DND-41 (cell line): ENCODE measurements at regions not wholly inside any gene's neighbourhood (a gene's known extent, or its start where the extent isn't known, plus 50 kb on each side); places are given as distances from the start of the nearest gene placed in this dataset.
"Not testable (repeated sequence)": the region's sequence is repeated elsewhere in the genome, so short reads cannot be mapped to it uniquely, and the experiment has no call there.

Experiments used
- ATAC-seq: fragments of 200-7000 bp; cut with Tn5 transposase; 3 replicates; pipeline ENCODE4 v1.9.1; 2021; ENCODE audit warnings: low read depth; ENCODE audit not compliant: insufficient read depth
- DNase-seq: peaks from one replicate; pipeline ENCODE4 v3.0.0-alpha.2; 2020
- H2AFZ ChIP-seq: 2 replicates; pipeline ENCODE4 v1.6.0; 2012; ENCODE audit warnings: low read depth, low read length
- H3K27ac ChIP-seq: 2 replicates; pipeline ENCODE4 v1.5.1; 2012; ENCODE audit warnings: low read length, inconsistent platforms
- H3K27me3 ChIP-seq: fragments of 200-600 bp; sonication (generic); 2 replicates; pipeline ENCODE4 v1.6.0; 2012; ENCODE audit warnings: low read length, mild to moderate bottlenecking, inconsistent platforms; ENCODE audit not compliant: insufficient read depth, poor library complexity
- H3K36me3 ChIP-seq: 2 replicates; pipeline ENCODE4 v1.5.1; 2012; ENCODE audit warnings: low read length, inconsistent platforms; ENCODE audit not compliant: insufficient read depth
- H3K4me1 ChIP-seq: 2 replicates; pipeline ENCODE4 v1.5.1; 2012; ENCODE audit warnings: mild to moderate bottlenecking, low read length; ENCODE audit not compliant: insufficient read depth
- H3K4me2 ChIP-seq: 2 replicates; pipeline ENCODE4 v1.6.0; 2012; ENCODE audit warnings: mild to moderate bottlenecking, moderate library complexity, low read length, inconsistent platforms; ENCODE audit not compliant: insufficient read depth
- H3K4me3 ChIP-seq, 2 experiments: fragments of 200-600 bp in 1 of 2; shearing (Covaris generic) in 1 of 2; 2 replicates each; pipeline ENCODE4 v1.5.1; 2012 to 2016; ENCODE audit warnings: inconsistent platforms in 2 of 2, low read length in 2 of 2, mild to moderate bottlenecking in 2 of 2, low read depth in 1 of 2, moderate library complexity in 1 of 2
- H3K79me2 ChIP-seq: 2 replicates; pipeline ENCODE4 v1.6.0; 2012; ENCODE audit warnings: low read length, inconsistent platforms; ENCODE audit not compliant: insufficient read depth
- H3K9ac ChIP-seq: 2 replicates; pipeline ENCODE4 v1.6.0; 2012; ENCODE audit warnings: low read depth, mild to moderate bottlenecking, inconsistent platforms, low read length, moderate library complexity
- H3K9me3 ChIP-seq: 2 replicates; pipeline ENCODE4 v1.5.1; 2012; ENCODE audit warnings: low read length, moderate library complexity, mild to moderate bottlenecking, inconsistent platforms; ENCODE audit not compliant: insufficient read depth, severe bottlenecking
- H4K20me1 ChIP-seq: 2 replicates; pipeline ENCODE4 v1.6.0; 2012; ENCODE audit warnings: low read length; ENCODE audit not compliant: insufficient read depth
- CTCF ChIP-seq: IDR thresholded peaks from 2 replicates; pipeline ENCODE4 v1.5.1; 2012; ENCODE audit warnings: borderline replicate concordance, low read length, moderate library complexity, mild to moderate bottlenecking; ENCODE audit not compliant: poor library complexity, severe bottlenecking; ENCODE audit errors: extremely low read depth
- EZH2 ChIP-seq: IDR thresholded peaks from 3 replicates; pipeline ENCODE4 v1.6.1; 2012; ENCODE audit warnings: borderline replicate concordance, low read depth, mild to moderate bottlenecking, moderate library complexity, low read length, inconsistent platforms; ENCODE audit not compliant: severe bottlenecking

- Histone ChIP-seq H3K27ac (no peak overlapping the region), H3K36me3 (no peaks in the 10 kb centered on the region), H3K27me3 (no peaks in the 10 kb centered on the region), H3K4me1 (no peaks in the 10 kb centered on the region), H3K9me3 (no peaks in the 10 kb centered on the region), H3K79me2 (no peaks in the 10 kb centered on the region), H2AFZ (no peak overlapping the region), H3K4me2 (no peak overlapping the region), H4K20me1 (no peaks in the 10 kb centered on the region), H3K4me3 (no peak overlapping the region), H3K9ac (no peak overlapping the region)
- TF ChIP-seq EZH2 = no peak
- peak; percentile 63 for TF ChIP-seq CTCF
- ATAC-seq (0 out of 3 replicates have a peak, but pooled peaks have one; percentile 40), DNase-seq (no peak)
Measured at GRCh38 chr11:90288212-90288821, 65.5 kb upstream of the CHORDC1 start.

- no peaks in the 10 kb centered on the region for H3K4me1 ChIP-seq
- TF ChIP-seq EZH2 = no peak
- TF ChIP-seq CTCF = no peak
- H3K9me3 ChIP-seq = no peaks in the 10 kb centered on the region
- H3K36me3 ChIP-seq = no peaks in the 10 kb centered on the region
- ATAC-seq = no peak
- no peak overlapping the region for H3K9ac ChIP-seq
- no peak overlapping the region for H2AFZ ChIP-seq
- H3K27ac ChIP-seq = no peak overlapping the region
- no peaks in the 10 kb centered on the region for H3K27me3 ChIP-seq
- no peak for DNase-seq
- H4K20me1 ChIP-seq = no peaks in the 10 kb centered on the region
- H3K4me3 ChIP-seq = no peak overlapping the region
- no peaks in the 10 kb centered on the region for H3K79me2 ChIP-seq
- no peak overlapping the region for H3K4me2 ChIP-seq
Measured at GRCh38 chr11:90286640-90287039, 63.8 kb upstream of the CHORDC1 start.

- no peak for TF ChIP-seq EZH2
- no peak for TF ChIP-seq CTCF
- ATAC-seq = no peak
- no peak overlapping the region for H3K27ac ChIP-seq
- DNase-seq = no peak
- no peaks in the 10 kb centered on the region for H3K79me2 ChIP-seq
- H3K36me3 ChIP-seq = no peaks in the 10 kb centered on the region
- H2AFZ ChIP-seq = no peak overlapping the region
- no peaks in the 10 kb centered on the region for H3K27me3 ChIP-seq
- no peaks in the 10 kb centered on the region for H3K4me1 ChIP-seq
- no peak overlapping the region for H3K4me3 ChIP-seq
- H4K20me1 ChIP-seq = no peaks in the 10 kb centered on the region
- no peaks in the 10 kb centered on the region for H3K9me3 ChIP-seq
- no peak overlapping the region for H3K9ac ChIP-seq
- H3K4me2 ChIP-seq = no peak overlapping the region
Measured at GRCh38 chr11:90284171-90284570, 61.3 kb upstream of the CHORDC1 start.

GRCh38 chr11:90282551-90283071, 59.8 kb upstream of the CHORDC1 start:
- not testable (repeated sequence) for H2AFZ ChIP-seq, H4K20me1 ChIP-seq, H3K36me3 ChIP-seq, H3K27me3 ChIP-seq, H3K4me3 ChIP-seq, H3K27ac ChIP-seq, H3K4me1 ChIP-seq, H3K79me2 ChIP-seq, ATAC-seq, DNase-seq, H3K4me2 ChIP-seq, H3K9ac ChIP-seq, H3K9me3 ChIP-seq
